ENCODE measurements at regions not wholly inside any gene's neighbourhood (a gene's known extent, or its start where the extent isn't known, plus 50 kb on each side); places are given as distances from the start of the nearest gene placed in this dataset.

- DNase-seq (ENCODE audit: low read depth, low spot score): no peak
- no peak overlapping the region for H3K4me3 ChIP-seq (ENCODE audit: low read depth, low read length)
- in situ Hi-C loops (cut with HindIII; ENCODE audit: low sequenced_read_pairs): no loop called here
- TF ChIP-seq CTCF (IDR thresholded peaks at IDR 0.05; ENCODE audit: low read depth, low read length): no peak
These were observed 59.6 kb upstream of the SPDEF start for GRCh38 chr6:34615574-34616226.

- in situ Hi-C loops (cut with HindIII; ENCODE audit: low sequenced_read_pairs): no loop called here
- no peak overlapping the region for H3K4me3 ChIP-seq (ENCODE audit: low read depth, low read length)
- no peak for TF ChIP-seq CTCF (IDR thresholded peaks at IDR 0.05; ENCODE audit: low read depth, low read length)
- DNase-seq (ENCODE audit: low read depth, low spot score): peak; percentile 76
These were observed 54.8 kb upstream of the SPDEF start for GRCh38 chr6:34610819-34611477.

- in situ Hi-C loops (cut with HindIII; ENCODE audit: low sequenced_read_pairs): no loop called here
- TF ChIP-seq CTCF (IDR thresholded peaks at IDR 0.05; ENCODE audit: low read depth, low read length): no peak
- DNase-seq (ENCODE audit: low read depth, low spot score): no peak
- no peak overlapping the region for H3K4me3 ChIP-seq (ENCODE audit: low read depth, low read length)
These were observed 52.4 kb upstream of the SPDEF start for GRCh38 chr6:34608321-34609091.

GRCh38 chr6:34606477-34607265, 50.5 kb upstream of the SPDEF start:
- TF ChIP-seq CTCF (IDR thresholded peaks at IDR 0.05; ENCODE audit: low read depth, low read length): no peak
- no peak for DNase-seq (ENCODE audit: low read depth, low spot score)
- in situ Hi-C loops (cut with HindIII; ENCODE audit: low sequenced_read_pairs): no loop called here
- H3K4me3 ChIP-seq (ENCODE audit: low read depth, low read length): no peak overlapping the region

Measured in astrocyte of the spinal cord (primary cell).